ENCODE measurements at regions not wholly inside any gene's neighbourhood (a gene's known extent, or its start where the extent isn't known, plus 50 kb on each side); places are given as distances from the start of the nearest gene placed in this dataset.

GRCh38 chr11:69585385-69585784 is 55.6 kb upstream of the CCND1 start:
- TF ChIP-seq ELK1 (IDR thresholded peaks at IDR 0.05; ENCODE audit: borderline replicate concordance, low read depth, low read length) (no peak), POLR2A (IDR thresholded peaks at IDR 0.05; ENCODE audit: low read depth, low read length) (no peak), MAZ (IDR thresholded peaks at IDR 0.05; ENCODE audit: borderline replicate concordance, low read depth, low read length) (no peak), RCOR1 (IDR thresholded peaks at IDR 0.05; ENCODE audit: insufficient replicate concordance, low read length) (no peak), RAD21 (IDR thresholded peaks at IDR 0.05; ENCODE audit: low read length) (no peak), CEBPB (IDR thresholded peaks at IDR 0.05; ENCODE audit: low read depth, low read length) (no peak), MAFK (IDR thresholded peaks at IDR 0.05; ENCODE audit: low read depth, low read length) (no peak)
- TF ChIP-seq, protein P1, sequence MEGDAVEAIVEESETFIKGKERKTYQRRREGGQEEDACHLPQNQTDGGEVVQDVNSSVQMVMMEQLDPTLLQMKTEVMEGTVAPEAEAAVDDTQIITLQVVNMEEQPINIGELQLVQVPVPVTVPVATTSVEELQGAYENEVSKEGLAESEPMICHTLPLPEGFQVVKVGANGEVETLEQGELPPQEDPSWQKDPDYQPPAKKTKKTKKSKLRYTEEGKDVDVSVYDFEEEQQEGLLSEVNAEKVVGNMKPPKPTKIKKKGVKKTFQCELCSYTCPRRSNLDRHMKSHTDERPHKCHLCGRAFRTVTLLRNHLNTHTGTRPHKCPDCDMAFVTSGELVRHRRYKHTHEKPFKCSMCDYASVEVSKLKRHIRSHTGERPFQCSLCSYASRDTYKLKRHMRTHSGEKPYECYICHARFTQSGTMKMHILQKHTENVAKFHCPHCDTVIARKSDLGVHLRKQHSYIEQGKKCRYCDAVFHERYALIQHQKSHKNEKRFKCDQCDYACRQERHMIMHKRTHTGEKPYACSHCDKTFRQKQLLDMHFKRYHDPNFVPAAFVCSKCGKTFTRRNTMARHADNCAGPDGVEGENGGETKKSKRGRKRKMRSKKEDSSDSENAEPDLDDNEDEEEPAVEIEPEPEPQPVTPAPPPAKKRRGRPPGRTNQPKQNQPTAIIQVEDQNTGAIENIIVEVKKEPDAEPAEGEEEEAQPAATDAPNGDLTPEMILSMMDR (conservative IDR thresholded peaks at IDR 0.05; ENCODE audit: low read depth, low read length), result no peak

Measured in IMR-90 (cell line).